Endodermal cell (in vitro differentiated cells): ENCODE measurements at regions not wholly inside any gene's neighbourhood (a gene's known extent, or its start where the extent isn't known, plus 50 kb on each side); places are given as distances from the start of the nearest gene placed in this dataset.

Experiments
- DNase-seq: peaks from one replicate; pipeline ENCODE4 v3.0.0-alpha.2; 2017
- H3K27ac ChIP-seq: 2 replicates; pipeline ENCODE4 v1.5.1; 2013; ENCODE audit warnings: mild to moderate bottlenecking, low read depth, low read length, moderate library complexity
- H3K27me3 ChIP-seq: 2 replicates; pipeline ENCODE4 v1.6.1; 2013; ENCODE audit warnings: mild to moderate bottlenecking, low read length, moderate library complexity; ENCODE audit not compliant: insufficient read depth, control insufficient read depth, poor library complexity, severe bottlenecking
- H3K36me3 ChIP-seq: 2 replicates; pipeline ENCODE4 v1.7.0; 2013; ENCODE audit warnings: mild to moderate bottlenecking, low read length, moderate library complexity; ENCODE audit not compliant: control insufficient read depth, insufficient read depth
- H3K4me1 ChIP-seq: one replicate; pipeline ENCODE4 v1.7.0; 2013; ENCODE audit warnings: low read length; ENCODE audit not compliant: control insufficient read depth, insufficient read depth
- H3K4me3 ChIP-seq: 2 replicates; pipeline ENCODE4 v1.5.1; 2013; ENCODE audit warnings: mild to moderate bottlenecking, low read length, moderate library complexity
- H3K9ac ChIP-seq: 2 replicates; pipeline ENCODE4 v1.6.1; 2013; ENCODE audit warnings: mild to moderate bottlenecking, low read length, moderate library complexity; ENCODE audit not compliant: poor library complexity, severe bottlenecking; ENCODE audit errors: extremely low read depth
- H3K9me3 ChIP-seq: 2 replicates; pipeline ENCODE4 v1.6.1; 2013; ENCODE audit warnings: mild to moderate bottlenecking, low read length, moderate library complexity; ENCODE audit not compliant: control insufficient read depth
- H3K27ac Mint-ChIP-seq: 2 replicates; pipeline ENCODE4 v1.8.0; 2020; ENCODE audit warnings: mixed read lengths
- H3K27me3 Mint-ChIP-seq: 2 replicates; pipeline ENCODE4 v1.8.0; 2021; ENCODE audit warnings: mild to moderate bottlenecking, mixed read lengths; ENCODE audit not compliant: insufficient read depth
- H3K36me3 Mint-ChIP-seq: 2 replicates; pipeline ENCODE4 v1.8.0; 2020; ENCODE audit warnings: low read depth, mixed read lengths
- H3K4me1 Mint-ChIP-seq: 2 replicates; pipeline ENCODE4 v1.8.0; 2020; ENCODE audit warnings: mixed read lengths
- H3K4me3 Mint-ChIP-seq: 2 replicates; pipeline ENCODE4 v1.8.0; 2020; ENCODE audit warnings: mild to moderate bottlenecking, moderate library complexity, mixed read lengths
- H3K9me3 Mint-ChIP-seq: 2 replicates; pipeline ENCODE4 v1.8.0; 2020; ENCODE audit warnings: mild to moderate bottlenecking, mixed read lengths
- WGBS, 2 experiments: methylation state at CpG; one replicate each; pipeline versions ENCODE4 v1.1.5 to v1.1.7; 2013; ENCODE audit warnings: missing lambda C conversion rate in 2 of 2, mixed read lengths in 1 of 2; ENCODE audit not compliant: insufficient coverage in 1 of 2, insufficient read length in 1 of 2; 5-methylcytosine and 5-hydroxymethylcytosine counted together
- TF ChIP-seq, protein P1 (sequence below): fragments of 200-600 bp; sonication (generic); conservative IDR thresholded peaks from 2 replicates; pipeline ENCODE4 v1.5.0; 2021; ENCODE audit warnings: antibody characterized with exemption, mild to moderate bottlenecking

DNA sequence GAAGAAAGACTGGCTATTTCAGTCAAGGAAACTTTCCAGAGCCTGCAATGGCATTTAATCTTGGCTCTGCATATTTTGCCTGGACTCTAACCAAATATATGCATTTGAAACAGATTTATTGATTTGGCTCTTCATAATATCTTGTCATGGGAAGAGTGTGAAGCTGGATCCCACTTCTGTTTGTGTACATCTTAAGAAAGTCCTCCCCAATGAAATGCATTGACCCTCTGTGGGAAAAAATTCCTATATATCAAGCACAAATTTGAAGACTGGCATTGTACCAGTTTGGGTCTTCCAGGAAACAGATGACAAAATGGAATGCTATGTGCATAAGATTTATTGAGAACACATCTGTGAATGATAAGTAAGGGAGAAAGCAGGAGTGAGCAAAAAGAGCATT, 897.3 kb upstream of the TENM3 start:
- Histone ChIP-seq H3K4me3 (no peak overlapping the region), H3K36me3 (no peaks in the 10 kb centered on the region), H3K9me3 (peaks cover 5% of the 10 kb centered on the region), H3K27ac (no peak overlapping the region), H3K4me1 (peaks cover 4% of the 10 kb centered on the region), H3K27me3 (no peaks in the 10 kb centered on the region), H3K9ac (no peak overlapping the region)
- H3K4me3 Mint-ChIP-seq, result no peak overlapping the region
- no peak overlapping the region for H3K27ac Mint-ChIP-seq
- DNase-seq, result no peak
- no peaks in the 10 kb centered on the region for H3K27me3 Mint-ChIP-seq
- TF ChIP-seq, protein P1, sequence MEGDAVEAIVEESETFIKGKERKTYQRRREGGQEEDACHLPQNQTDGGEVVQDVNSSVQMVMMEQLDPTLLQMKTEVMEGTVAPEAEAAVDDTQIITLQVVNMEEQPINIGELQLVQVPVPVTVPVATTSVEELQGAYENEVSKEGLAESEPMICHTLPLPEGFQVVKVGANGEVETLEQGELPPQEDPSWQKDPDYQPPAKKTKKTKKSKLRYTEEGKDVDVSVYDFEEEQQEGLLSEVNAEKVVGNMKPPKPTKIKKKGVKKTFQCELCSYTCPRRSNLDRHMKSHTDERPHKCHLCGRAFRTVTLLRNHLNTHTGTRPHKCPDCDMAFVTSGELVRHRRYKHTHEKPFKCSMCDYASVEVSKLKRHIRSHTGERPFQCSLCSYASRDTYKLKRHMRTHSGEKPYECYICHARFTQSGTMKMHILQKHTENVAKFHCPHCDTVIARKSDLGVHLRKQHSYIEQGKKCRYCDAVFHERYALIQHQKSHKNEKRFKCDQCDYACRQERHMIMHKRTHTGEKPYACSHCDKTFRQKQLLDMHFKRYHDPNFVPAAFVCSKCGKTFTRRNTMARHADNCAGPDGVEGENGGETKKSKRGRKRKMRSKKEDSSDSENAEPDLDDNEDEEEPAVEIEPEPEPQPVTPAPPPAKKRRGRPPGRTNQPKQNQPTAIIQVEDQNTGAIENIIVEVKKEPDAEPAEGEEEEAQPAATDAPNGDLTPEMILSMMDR, result no peak
- H3K4me1 Mint-ChIP-seq, result peaks cover 10% of the 10 kb centered on the region
- H3K9me3 Mint-ChIP-seq, result no peaks in the 10 kb centered on the region
- H3K36me3 Mint-ChIP-seq, result no peaks in the 10 kb centered on the region

DNA sequence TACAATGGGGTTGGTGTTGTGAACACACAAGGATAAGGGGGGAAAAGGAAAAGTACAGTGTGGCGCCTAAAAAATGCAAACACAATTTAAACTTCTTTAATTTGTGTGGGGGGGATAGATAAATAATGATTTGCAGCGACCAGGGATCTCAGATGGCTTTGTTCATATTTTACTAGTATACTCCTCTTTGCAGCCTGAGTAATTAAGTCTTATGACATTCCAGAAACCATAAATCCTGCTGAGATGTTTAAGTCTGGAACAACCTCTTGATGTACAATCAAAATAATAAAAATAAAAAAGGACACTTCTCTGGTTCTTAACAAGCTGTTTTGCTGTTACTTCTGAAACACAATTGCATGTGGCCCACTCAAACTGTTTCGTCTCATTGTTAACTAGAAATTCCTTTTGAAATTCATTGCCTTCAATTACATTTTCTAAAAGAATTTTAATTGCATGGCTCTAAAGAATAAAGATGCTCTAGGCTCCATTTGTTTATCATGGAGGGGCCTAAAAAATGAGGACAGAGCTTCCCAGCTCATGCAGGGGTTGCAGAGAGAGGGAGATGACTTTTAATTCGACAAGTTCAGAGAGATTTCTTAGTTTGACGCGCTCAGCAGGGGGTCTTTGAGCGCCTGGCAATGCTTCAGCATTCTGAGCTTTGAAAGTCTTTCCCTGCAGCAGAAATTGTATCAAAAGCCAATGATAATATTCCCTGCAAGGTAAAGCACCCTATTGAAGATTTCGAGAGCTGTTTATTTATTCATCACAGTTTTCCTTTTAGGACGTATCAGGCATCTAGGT, 892.4 kb upstream of the TENM3 start:
- Histone ChIP-seq H3K27ac (peak overlapping the region; percentile 29), H3K9ac (no peak overlapping the region), H3K9me3 (no peaks in the 10 kb centered on the region), H3K4me3 (no peak overlapping the region), H3K4me1 (peaks cover 4% of the 10 kb centered on the region), H3K27me3 (no peaks in the 10 kb centered on the region), H3K36me3 (no peaks in the 10 kb centered on the region)
- Mint-ChIP-seq H3K4me3 (no peak overlapping the region), H3K36me3 (no peaks in the 10 kb centered on the region), H3K27ac (no peak overlapping the region), H3K4me1 (peaks cover 16% of the 10 kb centered on the region), H3K9me3 (no peaks in the 10 kb centered on the region), H3K27me3 (no peaks in the 10 kb centered on the region)
- DNase-seq, result peak; percentile 80
- WGBS, 2 experiments, result 30 to 41% methylated on average over 5 to 9 of the region's 9 CpGs
- TF ChIP-seq, protein P1, result no peak

DNA sequence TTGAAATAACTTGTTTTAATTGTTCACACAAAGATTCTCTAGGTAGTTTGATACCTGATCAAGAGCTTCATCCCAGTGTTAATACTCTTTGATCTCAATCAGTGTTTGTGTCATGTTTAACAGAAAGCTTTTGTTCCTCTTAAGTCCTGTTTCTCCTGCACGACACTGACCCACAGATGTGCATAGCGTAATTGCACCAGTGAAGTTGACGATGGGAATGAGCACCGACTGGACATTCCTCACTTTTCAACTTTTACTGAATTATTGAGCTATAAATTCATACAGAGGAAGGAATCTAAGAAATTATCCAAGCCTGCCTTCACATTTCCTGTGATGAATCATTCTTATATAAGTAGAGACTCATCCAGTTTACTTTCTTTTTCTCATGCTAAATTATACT, 878.7 kb upstream of the TENM3 start:
- H3K27ac Mint-ChIP-seq, result no peak overlapping the region
- peaks cover 5% of the 10 kb centered on the region for H3K27me3 Mint-ChIP-seq

More for the DNA sequence above, 878.7 kb upstream of the TENM3 start:
- no peak overlapping the region for H3K4me3 ChIP-seq
- Mint-ChIP-seq H3K4me3 (no peak overlapping the region), H3K36me3 (no peaks in the 10 kb centered on the region), H3K4me1 (no peaks in the 10 kb centered on the region), H3K9me3 (no peaks in the 10 kb centered on the region)
- no peaks in the 10 kb centered on the region for H3K4me1 ChIP-seq
- no peak overlapping the region for H3K9ac ChIP-seq
- TF ChIP-seq, protein P1, result no peak
- no peaks in the 10 kb centered on the region for H3K36me3 ChIP-seq
- no peak overlapping the region for H3K27ac ChIP-seq
- no peak for DNase-seq
- no peaks in the 10 kb centered on the region for H3K9me3 ChIP-seq
- 86 to 95% methylated on average over 3 to 4 of the region's 4 CpGs for WGBS, 2 experiments
- peaks cover under 1% of the 10 kb centered on the region for H3K27me3 ChIP-seq
